ENCODE measurements at regions not wholly inside any gene's neighbourhood (a gene's known extent, or its start where the extent isn't known, plus 50 kb on each side); places are given as distances from the start of the nearest gene placed in this dataset.

DNA sequence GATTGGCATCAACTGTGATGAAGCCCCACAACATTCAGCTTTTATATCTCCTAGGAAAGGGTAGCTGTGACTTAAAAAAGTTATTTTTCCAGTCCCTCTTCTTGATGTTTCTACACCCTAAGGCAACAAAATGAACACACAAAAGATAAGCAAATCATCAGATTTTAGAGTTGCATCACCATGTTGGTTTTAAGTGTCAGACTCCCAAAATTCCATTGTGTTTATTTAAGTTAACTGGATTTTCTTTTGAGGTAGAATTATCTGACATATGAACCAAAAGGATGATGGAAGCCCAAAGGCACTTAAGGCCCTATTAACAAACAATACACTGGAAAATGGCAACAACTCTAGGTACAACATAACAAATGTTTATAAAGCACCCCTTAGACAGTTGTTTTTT, 261.7 kb upstream of the SLC39A10 start:
- no peak for ATAC-seq
- intact Hi-C loops (cut with DNase I), result no loop called here

DNA sequence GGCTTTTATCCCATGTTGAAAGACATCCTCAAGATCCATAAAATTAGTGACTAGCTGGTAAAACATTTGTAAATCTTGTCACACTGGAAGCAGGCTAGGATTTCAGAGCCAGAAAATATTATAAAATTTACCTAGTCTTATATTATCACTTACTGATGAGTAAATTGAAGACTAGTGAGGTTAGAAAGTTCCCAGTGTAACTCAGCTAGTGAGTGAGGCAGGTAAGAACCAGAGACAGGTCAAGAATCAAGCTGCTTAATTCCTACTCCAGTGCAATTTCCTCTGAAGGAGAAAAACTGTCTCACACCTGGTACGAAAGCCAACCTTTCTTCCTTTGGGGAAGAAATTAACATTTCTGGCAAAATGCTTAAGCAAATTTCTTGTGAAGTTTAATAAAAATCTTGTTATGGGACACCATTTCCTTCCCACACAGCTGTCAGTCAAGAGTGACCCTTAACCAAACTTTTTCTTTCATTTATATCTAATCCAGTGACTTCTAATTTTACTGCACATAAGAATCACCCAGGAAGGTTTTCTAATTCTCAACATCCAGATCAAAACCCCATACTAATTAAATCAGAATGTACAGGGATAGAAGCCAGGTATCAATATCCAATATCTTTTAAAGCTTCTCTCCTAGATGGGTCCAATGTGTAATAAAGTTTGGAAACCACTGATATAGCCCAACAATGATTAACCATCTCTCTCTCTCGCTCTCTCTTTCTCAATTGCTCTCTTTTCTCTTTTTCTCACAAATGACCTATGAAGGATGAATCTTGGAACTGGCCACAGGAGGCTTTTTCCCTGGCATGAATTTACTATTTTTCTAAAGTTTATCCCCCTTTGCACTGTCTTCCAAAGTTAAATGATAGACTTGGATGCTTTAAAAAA, 264.3 kb upstream of the SLC39A10 start:
- no peak for DNase-seq (ENCODE audit: missing footprints)
- ATAC-seq, result no peak
- intact Hi-C loops (cut with DNase I), result no loop called here

More for the DNA sequence above, 261.7 kb upstream of the SLC39A10 start:
- DNase-seq (ENCODE audit: missing footprints), result no peak

DNA sequence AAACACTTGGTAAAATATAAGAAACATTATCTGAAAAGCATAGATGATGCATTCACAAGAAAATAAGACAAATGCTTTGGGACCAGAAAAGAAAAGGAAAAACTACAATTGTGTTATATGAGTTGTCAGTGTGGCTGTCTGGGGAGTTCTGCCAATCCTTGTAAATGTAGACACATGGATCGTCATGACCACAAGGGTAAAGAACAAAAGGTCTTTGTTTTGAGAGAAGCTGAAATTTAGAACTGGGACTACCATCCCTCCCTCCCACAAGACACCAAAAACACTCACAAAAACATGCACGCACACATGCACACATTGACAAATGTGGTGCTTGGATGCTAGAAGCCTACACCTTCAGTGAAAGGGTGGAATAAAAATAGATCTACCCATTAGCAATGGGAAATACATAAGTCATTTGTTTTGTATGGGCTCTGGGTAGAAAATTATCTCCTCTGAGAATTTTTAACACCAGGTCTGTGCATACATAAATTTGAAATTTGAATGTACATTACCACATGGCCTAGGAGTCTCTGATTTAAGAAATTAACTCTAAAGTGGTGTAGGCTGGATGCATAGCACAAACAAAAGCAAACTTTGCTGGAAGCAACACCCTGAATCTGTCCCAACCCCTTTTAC, 266.2 kb upstream of the SLC39A10 start:
- DNase-seq (ENCODE audit: missing footprints) (no peak), ATAC-seq (no peak)
- intact Hi-C loops (cut with DNase I), result no loop called here

DNA sequence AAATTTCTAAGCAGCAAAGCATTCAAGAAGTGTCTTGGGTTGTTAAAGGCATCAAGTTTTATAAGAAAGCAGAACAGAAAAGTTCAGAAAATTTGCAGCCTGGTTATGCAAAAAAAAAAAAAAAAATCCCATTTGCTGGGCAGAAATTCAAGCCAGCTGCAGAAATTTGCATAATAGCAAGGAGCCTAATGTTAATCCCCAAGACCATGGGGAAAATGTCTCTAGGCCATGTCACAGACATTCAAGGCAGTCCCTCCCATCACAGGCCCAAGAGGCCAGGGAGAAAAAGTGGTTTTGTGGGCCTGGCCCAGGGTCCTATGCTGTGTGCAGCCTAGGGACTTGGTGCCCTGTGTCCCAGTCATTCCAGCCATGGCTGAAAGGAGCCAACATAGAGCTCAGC, 269.0 kb upstream of the SLC39A10 start:
- intact Hi-C loops (cut with DNase I), result no loop called here
- no peak for DNase-seq (ENCODE audit: missing footprints)
- ATAC-seq, result no peak

DNA sequence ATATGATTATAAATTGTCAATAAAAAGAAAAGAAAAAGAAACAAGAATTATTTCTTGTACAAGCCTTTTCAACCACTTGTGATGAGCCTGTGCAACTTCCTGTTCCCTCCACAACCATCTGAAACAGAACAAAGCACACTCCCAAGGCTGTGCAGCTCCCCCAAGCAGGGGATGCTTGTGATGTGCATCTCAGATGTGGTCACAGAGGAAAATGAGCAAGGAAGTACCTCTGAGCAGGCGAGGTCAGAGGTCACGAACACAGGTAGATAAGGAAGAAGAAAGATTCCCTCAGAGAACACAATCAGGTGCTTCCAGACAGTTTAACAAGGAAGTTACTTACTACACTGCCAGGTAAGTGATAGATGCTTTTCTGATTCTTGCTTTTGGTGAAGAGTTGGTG, 274.8 kb upstream of the SLC39A10 start:
- DNase-seq (ENCODE audit: missing footprints), result no peak
- ATAC-seq, result no peak
- intact Hi-C loops (cut with DNase I), result no loop called here

DNA sequence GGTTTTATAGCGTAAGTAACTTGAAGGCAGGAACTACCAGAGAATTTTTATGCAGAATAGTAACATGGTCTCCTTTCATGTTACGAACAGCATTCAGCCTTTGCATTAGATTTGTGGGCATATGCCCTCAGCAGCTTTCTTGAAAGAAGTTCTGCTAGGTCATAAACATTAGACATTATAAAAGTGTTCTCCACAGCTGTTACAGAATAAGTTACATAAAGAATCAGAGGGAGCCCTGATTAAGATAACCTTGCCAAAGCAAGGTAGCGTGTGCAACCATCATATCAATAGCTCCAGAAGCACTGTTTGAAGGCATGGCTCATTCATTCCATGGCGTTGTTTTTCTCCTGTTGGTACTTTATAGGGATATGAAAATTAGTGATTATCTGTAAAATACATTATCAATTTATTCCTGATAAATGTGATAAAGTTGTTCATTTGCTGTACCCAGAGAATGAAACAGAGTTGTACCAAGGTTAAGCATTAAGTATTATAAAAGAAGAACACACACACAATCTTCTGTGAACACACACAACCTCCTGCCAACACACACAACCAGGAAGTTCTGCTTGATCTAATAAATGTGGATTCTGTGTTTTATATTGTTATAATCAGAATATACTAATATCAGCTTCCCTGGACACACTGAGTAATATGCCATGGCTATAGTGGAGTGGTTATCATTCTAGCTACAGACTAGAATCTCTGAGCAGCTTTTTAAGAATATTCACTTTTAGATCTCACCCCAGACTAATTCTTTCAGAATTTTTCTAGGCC, 286.7 kb upstream of the SLC39A10 start:
- ATAC-seq, result no peak
- intact Hi-C loops (cut with DNase I), result no loop called here
- no peak for DNase-seq (ENCODE audit: missing footprints)

DNA sequence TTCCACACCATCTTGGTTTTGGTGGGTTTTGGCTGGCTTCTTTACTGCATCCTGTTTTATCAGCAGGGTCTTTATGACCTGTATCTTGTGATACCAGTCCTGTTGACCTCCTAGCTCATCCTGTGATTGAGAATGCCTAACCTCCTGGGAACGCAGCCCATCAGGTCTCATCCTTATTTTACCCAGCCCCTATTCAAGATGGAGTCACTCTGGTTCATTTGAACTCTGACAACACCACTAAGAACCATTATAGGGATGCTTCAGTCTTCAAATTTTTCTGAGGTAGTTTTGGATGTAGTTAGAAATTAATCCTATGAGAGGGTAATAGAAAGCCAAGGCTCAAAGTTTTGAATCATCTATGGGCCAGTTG, 287.8 kb upstream of the SLC39A10 start:
- DNase-seq (ENCODE audit: missing footprints) (no peak), ATAC-seq (no peak)
- intact Hi-C loops (cut with DNase I), result no loop called here

DNA sequence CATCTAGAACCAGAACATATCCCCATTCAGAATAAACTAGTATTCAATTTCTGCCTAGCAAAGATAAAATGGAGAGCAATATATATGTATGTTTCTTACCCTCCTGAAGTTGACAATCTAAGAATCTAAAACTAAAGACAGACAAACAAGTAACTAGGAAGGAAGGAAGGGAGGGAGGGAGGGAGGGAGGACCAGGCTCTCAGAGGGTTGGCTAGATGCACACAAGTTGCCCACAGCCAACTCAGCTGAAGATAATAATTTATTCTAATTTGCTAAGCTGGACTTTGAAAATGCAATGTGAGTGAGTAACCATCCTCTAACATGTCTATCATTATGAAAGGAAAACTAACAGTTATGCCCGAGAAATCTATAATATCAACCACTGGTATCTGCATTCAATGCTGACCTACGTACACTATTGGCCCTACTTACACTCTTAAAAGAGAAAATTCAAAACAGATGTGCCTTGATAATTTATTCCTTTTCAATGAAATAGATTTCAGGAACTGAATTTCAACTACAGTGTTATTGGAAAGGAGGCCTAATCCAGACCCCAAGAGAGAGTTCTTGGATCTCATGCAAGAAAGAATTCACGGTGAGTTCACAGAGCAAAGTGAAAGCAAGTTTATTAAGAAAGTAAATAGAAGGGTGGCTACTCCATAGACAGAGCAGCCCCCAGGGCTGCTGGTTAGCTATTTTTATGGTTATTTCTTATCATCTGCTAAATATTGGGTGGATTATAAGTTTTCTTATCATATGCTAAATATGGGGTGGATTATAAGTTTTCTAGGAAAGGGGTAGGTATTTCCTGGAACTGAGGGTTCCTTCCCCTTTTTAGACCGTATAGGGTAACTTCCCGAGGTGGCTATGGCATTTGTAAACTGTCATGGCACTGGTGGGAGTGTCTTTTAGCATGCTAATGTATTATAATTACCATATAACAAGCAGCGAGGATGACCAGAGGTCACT, 288.5 kb upstream of the SLC39A10 start:
- no peak for DNase-seq (ENCODE audit: missing footprints)
- ATAC-seq, result no peak
- intact Hi-C loops (cut with DNase I), result no loop called here

DNA sequence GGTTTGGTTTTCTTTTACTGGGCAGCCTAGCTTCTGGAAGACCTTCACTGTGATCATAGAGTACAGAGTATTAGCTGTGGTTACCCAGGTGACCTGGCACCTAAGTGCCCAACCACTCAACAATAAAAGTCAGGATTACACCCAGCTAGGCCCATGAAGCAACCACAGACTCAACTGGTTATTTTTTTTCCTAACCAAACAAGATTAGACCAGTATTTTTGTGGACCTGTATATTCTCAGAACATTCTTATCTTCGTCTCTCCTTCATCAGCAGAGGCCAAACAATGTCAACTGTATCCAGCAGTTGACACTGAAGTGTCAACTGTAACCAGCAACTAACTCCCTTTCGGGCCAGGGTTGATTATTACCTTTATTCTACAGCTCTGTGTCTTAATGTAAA, 289.2 kb upstream of the SLC39A10 start:
- intact Hi-C loops (cut with DNase I), result no loop called here
- ATAC-seq (no peak), DNase-seq (ENCODE audit: missing footprints) (no peak)

DNA sequence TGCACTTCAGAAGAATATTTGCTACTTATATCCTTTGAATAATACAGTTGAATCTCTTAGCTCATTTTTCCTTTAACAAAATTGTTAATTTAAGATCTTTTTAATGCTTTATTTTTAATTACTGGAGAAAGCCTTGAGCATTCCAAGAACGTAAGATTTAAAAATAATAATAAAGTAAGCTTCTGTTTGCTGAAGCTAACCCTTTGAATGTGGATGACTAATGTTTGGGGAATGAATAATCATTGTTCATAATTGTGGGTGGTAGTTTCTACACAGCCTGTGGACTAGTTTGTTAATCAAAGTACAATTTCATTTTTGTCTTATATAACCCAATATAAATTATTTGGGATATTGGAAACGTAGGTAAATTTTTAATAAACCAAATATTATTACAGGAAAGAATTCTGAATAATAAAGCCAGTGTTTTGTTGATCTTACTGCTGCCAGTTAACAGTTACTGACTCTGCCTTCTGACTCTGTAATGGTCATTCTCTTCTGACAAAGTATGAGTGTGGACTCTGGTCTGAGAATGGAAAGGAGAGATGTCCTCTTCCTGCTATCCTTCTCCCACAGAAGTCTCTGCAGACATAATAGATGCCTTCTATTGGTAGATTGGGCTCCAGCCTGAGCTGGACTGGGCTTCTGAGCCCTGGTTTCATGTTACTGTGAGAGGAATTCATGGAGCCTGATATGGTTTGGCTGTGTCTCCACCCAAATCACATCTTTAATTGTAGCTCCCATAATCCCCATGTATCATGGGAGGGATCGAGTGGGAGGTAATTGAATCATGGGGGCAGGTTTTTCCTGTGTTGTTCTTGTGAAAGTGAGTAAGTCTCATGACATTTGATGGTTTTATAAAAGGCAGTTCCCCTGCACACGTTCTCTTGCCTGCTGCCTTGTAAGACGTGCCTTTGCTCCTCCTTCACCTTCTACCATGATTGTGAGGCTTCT, 292.7 kb upstream of the SLC39A10 start:
- DNase-seq (ENCODE audit: missing footprints) (no peak), ATAC-seq (no peak)
- intact Hi-C loops (cut with DNase I), result no loop called here

DNA sequence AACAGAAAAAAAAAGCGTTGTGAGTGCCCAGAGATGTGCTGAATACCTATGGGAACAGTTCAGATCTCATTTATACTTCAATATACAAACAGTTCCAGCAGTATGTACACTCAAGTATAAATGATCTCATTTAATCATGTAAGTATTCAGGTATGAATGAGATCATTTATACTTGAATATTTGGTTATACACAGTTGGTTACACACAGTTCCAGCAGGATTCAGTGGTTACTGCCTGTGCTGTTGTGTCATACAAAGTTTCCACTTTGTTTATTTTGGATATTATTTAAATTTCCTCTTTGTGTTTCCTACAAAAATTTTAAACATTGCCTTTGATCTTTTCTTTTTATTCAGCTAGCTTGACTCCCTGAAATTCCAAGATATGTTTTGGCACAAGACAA, 293.5 kb upstream of the SLC39A10 start:
- intact Hi-C loops (cut with DNase I), result no loop called here
- DNase-seq (ENCODE audit: missing footprints), result no peak
- ATAC-seq, result no peak

DNA sequence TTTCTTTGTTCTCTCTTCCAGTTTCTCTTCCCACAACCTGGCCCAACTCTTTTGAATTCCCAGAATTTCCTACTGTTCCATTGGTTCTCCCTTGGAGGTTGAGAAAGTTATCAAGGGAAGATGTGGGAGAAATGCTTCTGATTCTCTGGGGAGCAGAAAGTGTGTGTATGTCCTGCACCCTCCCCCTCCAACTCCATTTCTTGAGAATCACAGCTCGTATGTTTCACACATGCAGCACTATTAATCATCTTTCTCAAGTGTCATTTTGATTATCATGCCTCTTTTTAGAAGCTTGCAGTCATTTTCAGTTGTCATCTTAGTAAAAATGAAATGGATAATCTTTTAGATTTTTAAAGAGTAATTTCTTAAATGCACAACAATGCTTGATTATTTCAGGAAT, 296.8 kb upstream of the SLC39A10 start:
- ATAC-seq (no peak), DNase-seq (ENCODE audit: missing footprints) (no peak)
- intact Hi-C loops (cut with DNase I), result no loop called here

DNA sequence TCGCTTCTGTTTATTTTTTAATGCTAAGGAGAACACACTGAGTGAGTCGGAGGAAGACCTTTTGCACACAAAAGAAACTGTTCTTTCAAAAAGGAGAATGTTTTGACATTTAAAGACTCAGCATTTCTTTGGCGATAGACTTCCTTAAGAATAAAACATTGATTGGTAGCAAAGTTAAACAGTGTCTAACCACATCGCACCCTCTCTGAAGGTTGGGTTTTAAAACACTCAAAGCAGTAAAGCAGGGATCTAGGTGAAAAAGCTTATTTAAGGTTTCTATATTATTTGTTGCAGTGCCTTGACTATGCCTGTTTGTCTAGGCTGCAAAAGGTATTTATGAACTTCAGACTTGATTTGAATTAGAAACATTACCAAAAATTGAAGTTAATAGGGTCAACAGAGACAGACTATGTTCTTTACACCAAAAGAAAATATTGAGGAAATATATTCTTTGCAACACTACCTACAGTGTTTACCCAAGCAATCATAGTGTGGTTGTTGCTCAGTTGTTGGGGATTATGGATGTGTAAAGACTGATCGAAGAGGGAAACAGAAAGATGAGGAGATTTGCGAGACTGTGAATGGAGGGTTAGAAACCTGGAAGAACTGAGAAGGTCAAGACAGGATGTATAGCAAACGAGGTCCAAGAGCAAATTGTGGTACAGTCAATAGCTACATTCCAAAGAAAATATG, 297.8 kb upstream of the SLC39A10 start:
- intact Hi-C loops (cut with DNase I), result no loop called here
- no peak for ATAC-seq
- DNase-seq (ENCODE audit: missing footprints), result no peak

DNA sequence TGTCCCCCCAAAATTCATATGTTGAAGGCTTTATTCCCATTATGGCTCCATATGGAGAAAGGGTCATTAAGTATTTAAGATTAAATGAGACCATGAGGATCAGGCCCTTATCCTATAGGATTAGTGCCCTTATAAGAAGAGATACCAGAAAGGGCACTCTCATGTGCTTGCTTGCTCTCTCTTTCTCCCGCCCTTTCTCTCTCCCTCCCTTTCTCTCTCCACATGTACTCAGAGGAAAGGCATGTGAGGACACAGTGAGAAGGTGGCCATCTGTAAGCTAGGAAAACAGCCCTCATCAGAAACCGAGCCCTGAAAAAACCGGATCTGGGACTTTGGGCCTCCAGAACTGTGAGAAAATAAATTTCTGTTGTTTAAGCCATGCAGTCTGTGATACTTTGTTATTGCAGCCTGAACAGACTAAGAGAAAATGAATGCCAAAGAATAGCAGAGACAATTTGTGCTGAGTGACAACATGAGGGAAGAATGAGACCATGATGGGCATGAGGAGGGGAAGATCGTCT, 300.0 kb upstream of the SLC39A10 start:
- intact Hi-C loops (cut with DNase I), result no loop called here
- no peak for ATAC-seq
- no peak for DNase-seq (ENCODE audit: missing footprints)

DNA sequence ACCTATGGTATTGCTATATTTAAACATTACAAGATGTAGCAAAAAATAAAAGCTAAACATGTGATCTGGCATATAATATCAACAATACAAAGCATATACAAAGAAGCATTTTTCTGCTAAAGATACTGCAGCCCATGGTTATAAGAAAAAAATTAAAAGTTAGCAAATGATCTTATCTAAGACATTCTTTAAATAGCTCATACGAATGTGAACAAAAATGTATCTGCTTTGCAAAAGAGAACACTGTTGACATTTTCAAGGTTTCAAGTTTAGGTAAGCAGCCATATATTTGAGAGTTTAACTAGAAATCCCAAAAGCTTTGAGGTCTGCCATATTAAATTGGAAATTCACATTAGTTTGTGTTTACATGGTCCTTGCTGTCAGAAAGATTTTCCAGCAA, 301.0 kb upstream of the SLC39A10 start:
- intact Hi-C loops (cut with DNase I), result no loop called here
- ATAC-seq (no peak), DNase-seq (ENCODE audit: missing footprints) (no peak)

DNA sequence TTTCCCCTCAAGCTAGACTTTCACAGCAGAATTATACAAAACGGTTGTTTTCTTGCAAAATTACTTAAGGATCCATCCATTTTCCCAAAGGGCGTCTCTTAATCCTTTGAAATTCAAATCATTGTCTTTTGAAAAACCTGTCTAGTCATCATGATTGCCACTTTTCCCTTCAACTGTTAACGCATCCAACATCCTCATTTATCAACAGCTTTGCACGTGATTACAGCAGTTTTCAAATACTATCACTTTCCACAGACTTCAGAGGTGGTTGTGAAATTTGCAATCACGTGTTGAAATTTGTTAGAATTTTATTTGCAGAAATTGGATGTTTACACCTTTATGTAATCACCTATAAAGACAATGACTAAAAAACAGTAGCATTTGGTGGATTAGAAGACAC, 304.4 kb upstream of the SLC39A10 start:
- ATAC-seq, result no peak
- no peak for DNase-seq (ENCODE audit: missing footprints)
- intact Hi-C loops (cut with DNase I), result no loop called here

DNA sequence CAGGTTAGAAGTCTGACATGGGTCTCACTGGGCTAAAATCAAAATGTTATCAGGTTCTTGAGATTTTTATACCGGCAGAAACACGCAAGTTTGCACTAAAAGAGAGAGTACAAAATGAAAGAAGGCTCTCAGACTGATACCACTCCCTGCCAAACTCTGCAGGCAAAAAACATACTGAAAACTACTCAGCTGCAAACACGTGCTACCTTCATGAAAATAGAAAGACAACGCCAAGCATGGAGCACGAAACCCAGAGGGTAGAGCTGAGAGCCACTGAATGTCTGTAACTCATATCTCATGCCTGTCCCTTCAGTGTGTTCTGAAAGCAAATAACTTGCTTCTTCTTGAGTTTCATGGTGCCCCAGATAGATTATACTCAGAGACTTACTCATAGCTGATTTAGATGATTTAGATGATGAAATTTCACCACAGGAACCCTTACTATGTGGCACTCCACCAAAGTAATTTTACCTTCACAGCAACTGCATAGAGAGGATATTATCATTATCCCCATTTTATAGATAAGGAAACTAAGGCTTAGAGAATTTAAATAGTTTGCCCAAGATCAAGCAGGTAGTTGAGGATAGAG, 313.0 kb upstream of the SLC39A10 start:
- no peak for ATAC-seq
- intact Hi-C loops (cut with DNase I), result no loop called here
- DNase-seq (ENCODE audit: missing footprints), result no peak

Data from Right ventricle myocardium inferior (tissue), 1 donor.